HEK293 (cell line): ENCODE measurements at regions not wholly inside any gene's neighbourhood (a gene's known extent, or its start where the extent isn't known, plus 50 kb on each side); places are given as distances from the start of the nearest gene placed in this dataset.

Source experiments
- CTCF ChIA-PET: fragments of 350-600 bp; formaldehyde crosslinking; extraction: SDS; loops from one replicate; lab custom pipeline; 2021; ENCODE audit warnings: antibody characterized with exemption; lab: Yijun Ruan, JAX
- POLR2A ChIA-PET: fragments of 300-600 bp; formaldehyde crosslinking; extraction: SDS; loops from one replicate; lab custom pipeline; 2020; ENCODE audit warnings: antibody characterized with exemption, inconsistent platforms; lab: Yijun Ruan, JAX
- H3K27ac ChIP-seq: fragments of 200-500 bp; sonication (Bioruptor generic); 2 replicates; pipeline ENCODE4 v1.5.1; 2014; ENCODE audit warnings: low read depth, low read length, control low read depth, inconsistent platforms; ENCODE audit errors: extremely low read depth
- H3K36me3 ChIP-seq, 2 experiments: fragments of 200-500 bp in 1 of 2; sonication (Bioruptor generic) in 1 of 2; 1 replicate in 1 of 2; 2 replicates in 1 of 2; pipeline ENCODE4 v1.5.1; 2014 to 2017; ENCODE audit warnings: inconsistent platforms in 2 of 2, low read length in 2 of 2; ENCODE audit not compliant: control insufficient read depth in 2 of 2, insufficient read depth in 1 of 2
- H3K4me1 ChIP-seq: fragments of 200-500 bp; sonication (Bioruptor generic); 2 replicates; pipeline ENCODE4 v1.5.1; 2014; ENCODE audit warnings: mild to moderate bottlenecking, low read length, inconsistent platforms; ENCODE audit not compliant: control insufficient read depth, insufficient read depth
- H3K4me3 ChIP-seq: 2 replicates; pipeline ENCODE4 v1.5.1; 2011; ENCODE audit warnings: low read depth, mild to moderate bottlenecking, control low read depth, low read length, moderate library complexity
- H3K9me3 ChIP-seq: fragments of 200-500 bp; sonication (Bioruptor generic); 2 replicates; pipeline ENCODE4 v1.5.1; 2014; ENCODE audit warnings: low read depth, low read length, inconsistent platforms; ENCODE audit not compliant: control insufficient read depth, insufficient read depth
- HOXA7 ChIP-seq: sonication (generic); formaldehyde crosslinking; IDR thresholded peaks from 2 replicates; pipeline ENCODE4 v1.8.1; 2022; ENCODE audit warnings: missing genetic modification reagents, borderline replicate concordance
- HOXD13 ChIP-seq: sonication (generic); formaldehyde crosslinking; IDR thresholded peaks from 2 replicates; pipeline ENCODE4 v1.8.0; 2022; ENCODE audit warnings: missing genetic modification reagents, borderline replicate concordance
- MYNN ChIP-seq: fragments of 450-650 bp; formaldehyde crosslinking; IDR thresholded peaks from 2 replicates; pipeline ENCODE4 v1.5.1; 2016; ENCODE audit warnings: missing biosample characterization, missing genetic modification characterization, borderline replicate concordance
- OSR2 ChIP-seq: fragments of 450-650 bp; formaldehyde crosslinking; IDR thresholded peaks from 2 replicates; pipeline ENCODE4 v1.5.1; 2016; ENCODE audit warnings: missing biosample characterization, missing genetic modification characterization
- PATZ1 ChIP-seq: fragments of 450-650 bp; formaldehyde crosslinking; IDR thresholded peaks from 2 replicates; pipeline ENCODE4 v1.5.1; 2016; ENCODE audit warnings: missing biosample characterization, missing genetic modification characterization
- PRDM2 ChIP-seq: fragments of 450-650 bp; formaldehyde crosslinking; IDR thresholded peaks from 2 replicates; pipeline ENCODE4 v1.5.1; 2016; ENCODE audit warnings: missing biosample characterization, missing genetic modification characterization, borderline replicate concordance
- PRDM4 ChIP-seq: fragments of 450-650 bp; formaldehyde crosslinking; IDR thresholded peaks from 2 replicates; pipeline ENCODE4 v1.5.1; 2017; ENCODE audit warnings: missing biosample characterization, missing genetic modification characterization
- REPIN1 ChIP-seq: fragments of 450-650 bp; formaldehyde crosslinking; IDR thresholded peaks from 2 replicates; pipeline ENCODE4 v1.5.1; 2017; ENCODE audit warnings: missing biosample characterization, missing genetic modification characterization, low read depth
- WT1 ChIP-seq: fragments of 450-650 bp; formaldehyde crosslinking; IDR thresholded peaks from 2 replicates; pipeline ENCODE4 v1.5.1; 2016; ENCODE audit warnings: missing biosample characterization, missing genetic modification characterization
- ZNF112 ChIP-seq: fragments of 450-650 bp; formaldehyde crosslinking; IDR thresholded peaks from 2 replicates; pipeline ENCODE4 v1.5.0; 2017; ENCODE audit warnings: missing biosample characterization, missing genetic modification characterization
- ZNF138 ChIP-seq: fragments of 450-650 bp; formaldehyde crosslinking; IDR thresholded peaks from 2 replicates; pipeline ENCODE4 v1.5.1; 2016; ENCODE audit warnings: missing biosample characterization, missing genetic modification characterization, borderline replicate concordance
- ZNF169 ChIP-seq: fragments of 450-650 bp; formaldehyde crosslinking; IDR thresholded peaks from 2 replicates; pipeline ENCODE4 v1.5.1; 2016; ENCODE audit warnings: missing biosample characterization, missing genetic modification characterization
- ZNF174 ChIP-seq: fragments of 450-650 bp; formaldehyde crosslinking; IDR thresholded peaks from 2 replicates; pipeline ENCODE4 v1.5.0; 2017; ENCODE audit warnings: missing biosample characterization, mild to moderate bottlenecking, missing genetic modification characterization
- ZNF23 ChIP-seq: fragments of 450-650 bp; formaldehyde crosslinking; IDR thresholded peaks from 2 replicates; pipeline ENCODE4 v1.5.1; 2016; ENCODE audit warnings: missing biosample characterization, missing genetic modification characterization, borderline replicate concordance
- ZNF324 ChIP-seq: fragments of 450-650 bp; formaldehyde crosslinking; IDR thresholded peaks from 2 replicates; pipeline ENCODE4 v1.5.1; 2016; ENCODE audit warnings: missing biosample characterization, missing genetic modification characterization
- ZNF366 ChIP-seq: fragments of 450-650 bp; formaldehyde crosslinking; conservative IDR thresholded peaks from 2 replicates; pipeline ENCODE4 v1.5.1; 2016; ENCODE audit warnings: missing biosample characterization, missing genetic modification characterization
- ZNF426 ChIP-seq: fragments of 450-650 bp; formaldehyde crosslinking; IDR thresholded peaks from 2 replicates; pipeline ENCODE4 v1.5.1; 2017; ENCODE audit warnings: missing biosample characterization, missing genetic modification characterization, mild to moderate bottlenecking, inconsistent platforms, moderate library complexity
- ZNF521 ChIP-seq: fragments of 450-650 bp; formaldehyde crosslinking; IDR thresholded peaks from 2 replicates; pipeline ENCODE4 v1.5.1; 2017; ENCODE audit warnings: missing biosample characterization, mild to moderate bottlenecking, missing genetic modification characterization
- ZNF530 ChIP-seq: fragments of 450-650 bp; formaldehyde crosslinking; IDR thresholded peaks from 2 replicates; pipeline ENCODE4 v1.5.1; 2016; ENCODE audit warnings: low read depth, missing biosample characterization, missing genetic modification characterization
- ZNF560 ChIP-seq: fragments of 450-650 bp; formaldehyde crosslinking; IDR thresholded peaks from 2 replicates; pipeline ENCODE4 v1.5.1; 2017; ENCODE audit warnings: missing biosample characterization, missing genetic modification characterization, borderline replicate concordance
- ZNF585B ChIP-seq: fragments of 450-650 bp; formaldehyde crosslinking; IDR thresholded peaks from 2 replicates; pipeline ENCODE4 v1.5.1; 2016; ENCODE audit warnings: missing biosample characterization, missing genetic modification characterization
- ZNF664 ChIP-seq: fragments of 450-650 bp; formaldehyde crosslinking; IDR thresholded peaks from 2 replicates; pipeline ENCODE4 v1.5.1; 2016; ENCODE audit warnings: missing biosample characterization, missing genetic modification characterization
- ZNF768 ChIP-seq: fragments of 450-650 bp; formaldehyde crosslinking; IDR thresholded peaks from 2 replicates; pipeline ENCODE4 v1.5.1; 2018; ENCODE audit warnings: missing biosample characterization, mild to moderate bottlenecking, missing genetic modification characterization
- ZXDB ChIP-seq: fragments of 450-650 bp; formaldehyde crosslinking; IDR thresholded peaks from 2 replicates; pipeline ENCODE4 v1.5.1; 2016; ENCODE audit warnings: missing biosample characterization, missing genetic modification characterization

GRCh38 chr7:46559194-46559832 is 638.2 kb upstream of the IGFBP3 start:
- H3K27ac ChIP-seq, result no peak overlapping the region
- H3K4me1 ChIP-seq, result no peaks in the 10 kb centered on the region
- no peak for TF ChIP-seq PATZ1 (tag by site-specific recombination)
- TF ChIP-seq ZNF530, result no peak
- no peak for TF ChIP-seq ZNF138 (tag by site-specific recombination)
- no peak for TF ChIP-seq ZNF169 (tag by site-specific recombination)
- no peak for TF ChIP-seq WT1 (tag by site-specific recombination)
- TF ChIP-seq ZNF23 (tag by site-specific recombination), result no peak
- TF ChIP-seq ZNF174 (tag by site-specific recombination), result no peak
- no peak for TF ChIP-seq ZXDB (tag by site-specific recombination)
- TF ChIP-seq ZNF366 (tag by site-specific recombination), result no peak
- no peak for TF ChIP-seq HOXD13
- no peak for TF ChIP-seq REPIN1 (tag by site-specific recombination)
- TF ChIP-seq ZNF768, result no peak
- TF ChIP-seq ZNF324 (tag by site-specific recombination), result no peak
- TF ChIP-seq ZNF112, result no peak
- no peak for TF ChIP-seq MYNN
- TF ChIP-seq PRDM4 (tag by site-specific recombination), result no peak
- no peak for TF ChIP-seq HOXA7 (CRISPR knock-in tag)
- no peak for TF ChIP-seq ZNF426 (tag by site-specific recombination)
- TF ChIP-seq, all 188 proteins: peak for 0
- Histone ChIP-seq H3K9me3 (no peaks in the 10 kb centered on the region), H3K36me3 (no peaks in the 10 kb centered on the region), H3K4me3 (no peak overlapping the region)
- ChIA-PET CTCF (no interaction called here), POLR2A (interaction anchor here (1.0 kb wide), 1 partner anchor 26 kb away, joined by 3 read pairs; no protein-coding TSS in a partner anchor)

GRCh38 chr7:46558482-46559193 is 637.6 kb upstream of the IGFBP3 start:
- CTCF ChIA-PET, result interaction anchor here (0.9 kb wide), 1 partner anchor 14 kb away, joined by 3 read pairs; no protein-coding TSS in a partner anchor
- no peaks in the 10 kb centered on the region for H3K36me3 ChIP-seq
- H3K4me3 ChIP-seq, result no peak overlapping the region
- no peaks in the 10 kb centered on the region for H3K4me1 ChIP-seq
- H3K9me3 ChIP-seq, result no peaks in the 10 kb centered on the region
- H3K27ac ChIP-seq, result no peak overlapping the region
- POLR2A ChIA-PET, result interaction anchor here (0.5 to 1.0 kb wide), 3 partner anchors 18 to 128 kb away, joined by 3 to 4 read pairs (median 3); no protein-coding TSS in a partner anchor
- TF ChIP-seq ZNF585B (no peak), PRDM2 (tag by site-specific recombination) (no peak), OSR2 (tag by site-specific recombination) (no peak), ZNF560 (tag by site-specific recombination) (no peak), ZNF664 (tag by site-specific recombination) (no peak), ZNF530 (no peak), ZNF521 (no peak)
